Fibroblast of the aortic adventitia (primary cell): ENCODE measurements at regions not wholly inside any gene's neighbourhood (a gene's known extent, or its start where the extent isn't known, plus 50 kb on each side); places are given as distances from the start of the nearest gene placed in this dataset.

ENCODE experiments used
- DNase-seq: peaks from one replicate; pipeline ENCODE4 v3.0.0-alpha.2; 2010; ENCODE audit warnings: low read depth
- H3K4me3 ChIP-seq: 2 replicates; pipeline ENCODE4 v1.5.1; 2011; ENCODE audit warnings: low read depth, mild to moderate bottlenecking, control low read depth, low read length, moderate library complexity
- TF ChIP-seq, protein P1 (sequence below): IDR thresholded peaks from 2 replicates; pipeline ENCODE4 v1.5.1; 2011; ENCODE audit warnings: mild to moderate bottlenecking, low read length, control low read depth, inconsistent platforms; ENCODE audit not compliant: insufficient read depth

DNA sequence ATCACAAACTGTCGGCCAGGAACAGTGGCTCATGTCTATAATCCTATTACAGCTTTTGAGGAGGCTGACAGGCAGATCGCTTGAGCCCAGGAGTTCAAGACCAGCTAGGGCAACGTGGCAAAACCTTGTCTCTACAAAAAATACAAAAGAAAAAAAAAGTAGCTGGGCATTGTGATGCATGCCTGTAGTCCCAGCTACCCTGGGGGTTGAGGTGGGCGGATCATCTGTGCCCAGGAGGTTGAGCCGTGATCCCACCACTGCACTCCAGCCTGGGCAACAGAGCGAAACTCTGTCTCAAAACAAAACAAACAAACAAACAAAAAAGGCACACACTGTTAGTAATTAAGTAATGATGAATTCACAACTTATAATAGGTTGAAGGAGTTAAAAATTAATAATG lies 441.5 kb upstream of the PCDH15 start:
- DNase-seq: no peak
- TF ChIP-seq, protein P1, sequence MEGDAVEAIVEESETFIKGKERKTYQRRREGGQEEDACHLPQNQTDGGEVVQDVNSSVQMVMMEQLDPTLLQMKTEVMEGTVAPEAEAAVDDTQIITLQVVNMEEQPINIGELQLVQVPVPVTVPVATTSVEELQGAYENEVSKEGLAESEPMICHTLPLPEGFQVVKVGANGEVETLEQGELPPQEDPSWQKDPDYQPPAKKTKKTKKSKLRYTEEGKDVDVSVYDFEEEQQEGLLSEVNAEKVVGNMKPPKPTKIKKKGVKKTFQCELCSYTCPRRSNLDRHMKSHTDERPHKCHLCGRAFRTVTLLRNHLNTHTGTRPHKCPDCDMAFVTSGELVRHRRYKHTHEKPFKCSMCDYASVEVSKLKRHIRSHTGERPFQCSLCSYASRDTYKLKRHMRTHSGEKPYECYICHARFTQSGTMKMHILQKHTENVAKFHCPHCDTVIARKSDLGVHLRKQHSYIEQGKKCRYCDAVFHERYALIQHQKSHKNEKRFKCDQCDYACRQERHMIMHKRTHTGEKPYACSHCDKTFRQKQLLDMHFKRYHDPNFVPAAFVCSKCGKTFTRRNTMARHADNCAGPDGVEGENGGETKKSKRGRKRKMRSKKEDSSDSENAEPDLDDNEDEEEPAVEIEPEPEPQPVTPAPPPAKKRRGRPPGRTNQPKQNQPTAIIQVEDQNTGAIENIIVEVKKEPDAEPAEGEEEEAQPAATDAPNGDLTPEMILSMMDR: no peak
- H3K4me3 ChIP-seq: no peak overlapping the region

DNA sequence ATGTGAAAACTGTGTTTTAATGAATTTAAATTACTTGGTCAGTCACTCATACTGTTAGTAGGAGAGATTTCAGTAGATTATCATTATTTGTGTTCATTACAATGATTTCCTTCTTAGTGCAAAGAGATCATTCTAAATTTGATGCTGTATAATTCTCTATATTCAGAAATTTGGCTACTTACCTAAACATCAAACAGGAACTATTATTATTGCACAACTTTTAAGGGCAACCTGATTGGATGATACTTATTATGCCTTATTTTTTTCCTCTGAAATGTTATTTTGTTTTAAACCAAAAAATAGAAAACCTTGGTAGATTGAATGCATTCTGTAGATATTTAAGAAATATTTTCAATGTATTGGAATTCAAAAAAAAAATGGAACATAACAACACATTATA lies 436.4 kb upstream of the PCDH15 start:
- DNase-seq: no peak
- TF ChIP-seq, protein P1: no peak

DNA sequence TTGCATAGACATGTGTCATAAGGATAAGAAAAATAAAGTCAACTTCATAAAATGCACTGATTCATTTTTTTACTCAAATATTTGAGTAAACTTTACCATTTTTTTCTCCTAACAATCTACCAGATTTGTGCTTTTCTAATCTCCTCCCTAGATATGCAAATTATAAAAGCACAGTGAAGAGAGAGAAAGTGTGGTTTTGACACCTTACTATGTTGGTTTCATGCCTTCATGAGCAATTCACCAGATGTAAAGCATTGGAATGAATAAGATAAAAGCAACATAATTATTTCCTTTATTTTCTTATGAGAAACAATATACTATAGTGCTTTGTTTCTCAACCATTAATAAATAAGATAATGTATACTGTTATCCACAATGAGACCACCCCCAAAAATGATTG lies 432.5 kb upstream of the PCDH15 start:
- no peak overlapping the region for H3K4me3 ChIP-seq
- no peak for DNase-seq
- TF ChIP-seq, protein P1: no peak

More for the DNA sequence above, 436.4 kb upstream of the PCDH15 start:
- H3K4me3 ChIP-seq: no peak overlapping the region

DNA sequence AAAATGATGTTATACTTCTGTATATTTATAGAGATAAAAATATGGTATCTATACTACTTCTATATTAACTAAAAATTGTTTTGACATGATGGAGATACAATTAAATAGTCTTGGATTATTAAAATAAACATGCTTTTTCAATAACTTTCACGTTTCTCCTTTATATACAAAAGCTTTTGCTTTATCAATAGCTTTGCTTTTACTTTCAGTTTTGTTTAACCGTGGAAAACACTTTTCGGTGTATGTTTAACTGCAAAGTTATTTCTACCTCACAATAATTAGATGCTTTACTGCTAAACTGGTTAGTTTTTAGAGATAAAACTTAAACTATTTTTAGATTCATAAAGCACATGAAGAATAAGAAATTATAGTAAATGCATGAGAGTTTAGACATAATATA lies 432.1 kb upstream of the PCDH15 start:
- no peak overlapping the region for H3K4me3 ChIP-seq
- no peak for DNase-seq
- TF ChIP-seq, protein P1: no peak

DNA sequence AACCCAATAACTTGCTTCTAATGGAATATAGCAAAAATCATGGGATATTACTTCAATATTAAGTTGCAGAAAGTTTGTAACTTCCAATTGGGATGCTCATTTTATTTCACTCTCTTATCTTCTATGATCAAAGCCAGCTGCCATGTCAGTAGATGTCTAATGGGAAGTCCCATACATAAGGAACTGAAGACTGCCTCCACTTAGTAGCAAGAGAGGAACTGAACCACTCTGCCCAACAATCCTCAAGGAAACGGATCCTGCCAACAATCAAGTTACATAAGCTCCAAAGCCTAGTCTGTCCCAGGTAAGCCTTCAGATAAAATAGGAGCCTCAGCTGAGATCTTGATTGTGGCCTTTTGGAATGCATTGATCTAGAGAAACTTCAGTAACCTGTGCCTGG lies 431.5 kb upstream of the PCDH15 start:
- DNase-seq: no peak
- H3K4me3 ChIP-seq: no peak overlapping the region
- TF ChIP-seq, protein P1: no peak

DNA sequence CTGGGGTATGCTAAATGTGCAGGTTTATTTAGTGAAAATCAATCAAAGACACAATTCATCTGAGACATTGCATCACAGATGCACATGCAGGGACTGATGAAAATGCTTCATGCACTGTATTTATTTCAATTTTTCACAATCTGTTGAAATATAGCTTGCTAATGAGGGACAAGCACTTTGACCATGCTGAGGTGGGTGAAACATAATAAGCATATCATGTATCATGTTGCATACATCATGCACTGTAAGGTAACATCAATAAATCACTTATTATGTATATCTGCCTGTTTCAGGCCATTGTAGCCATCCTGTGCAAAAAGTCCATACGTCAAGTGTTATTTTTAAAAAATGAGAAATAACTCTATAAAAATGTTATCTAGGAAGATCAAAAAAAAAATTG lies 426.9 kb upstream of the PCDH15 start:
- no peak for DNase-seq
- H3K4me3 ChIP-seq: no peak overlapping the region
- TF ChIP-seq, protein P1: no peak

DNA sequence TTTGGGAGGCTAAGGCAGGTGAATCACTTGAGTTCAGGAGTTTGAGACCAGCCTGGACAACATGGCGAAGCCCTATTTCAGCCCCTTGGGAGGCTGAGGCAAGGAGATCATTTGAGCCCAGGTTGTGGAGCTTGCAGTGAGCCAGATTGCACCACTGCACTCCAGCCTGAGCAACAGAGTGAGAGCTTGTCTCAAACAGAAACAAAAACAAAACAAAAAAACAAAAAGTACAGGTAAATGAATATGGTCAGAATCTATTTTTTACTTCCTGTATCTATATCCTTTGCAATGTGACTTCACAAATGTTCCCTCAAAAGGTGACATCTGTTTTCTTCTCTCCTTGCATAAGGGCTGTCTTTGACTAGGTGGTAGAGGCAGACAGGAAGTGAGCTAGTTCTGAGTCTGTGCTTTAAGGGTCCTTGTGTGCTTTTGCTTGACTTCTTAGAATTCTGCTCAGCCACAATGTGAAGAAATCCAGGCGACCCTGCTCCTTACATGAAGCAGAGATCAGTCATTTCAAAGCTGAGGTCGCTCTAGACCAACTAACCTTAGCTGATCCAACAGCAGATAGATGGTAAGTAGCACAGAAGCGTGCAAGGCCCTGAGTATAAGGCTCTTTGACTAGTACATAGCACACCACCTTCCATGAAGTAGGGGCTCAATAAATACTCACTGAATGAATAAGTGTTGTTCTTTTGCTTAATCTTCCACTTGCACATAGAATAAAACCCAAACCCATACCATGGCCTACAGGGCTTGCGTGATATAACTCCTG lies 423.2 kb upstream of the PCDH15 start:
- TF ChIP-seq, protein P1: no peak
- DNase-seq: no peak
- no peak overlapping the region for H3K4me3 ChIP-seq
